ENCODE measurements at regions not wholly inside any gene's neighbourhood (a gene's known extent, or its start where the extent isn't known, plus 50 kb on each side); places are given as distances from the start of the nearest gene placed in this dataset.

- TF ChIP-seq ZNF462 (CRISPR knock-in tag; IDR thresholded peaks at IDR 0.05) (no peak), NANOG (IDR thresholded peaks at IDR 0.05; ENCODE audit: borderline replicate concordance) (no peak), EZH2 (IDR thresholded peaks at IDR 0.05; ENCODE audit: low read depth, unreplicated experiment) (no peak), CTCF (conservative IDR thresholded peaks at IDR 0.05; ENCODE audit: low read depth in 2 of 2) (no peak), ZNF331 (CRISPR knock-in tag; IDR thresholded peaks at IDR 0.05; ENCODE audit: low read depth) (no peak), EZH2phosphoT487 (IDR thresholded peaks at IDR 0.05; ENCODE audit: unreplicated experiment) (no peak), STAT1 (IDR thresholded peaks at IDR 0.05; ENCODE audit: unreplicated experiment) (no peak), ETS1 (IDR thresholded peaks at IDR 0.05) (no peak)
Observed at GRCh38 chr4:60019946-60020345, 1180.2 kb upstream of the ADGRL3 start (continued).
